Immature natural killer cell (primary cell): ENCODE measurements at regions not wholly inside any gene's neighbourhood (a gene's known extent, or its start where the extent isn't known, plus 50 kb on each side); places are given as distances from the start of the nearest gene placed in this dataset.

Experiments used
- DNase-seq, 3 donors: peaks; one replicate each; pipeline ENCODE4 v3.0.0; 2022; ENCODE audit warnings: mixed read lengths in 1 of 3
- H3K27ac Mint-ChIP-seq, 6 donors: one replicate each; pipeline ENCODE4 v1.8.0; 2020; ENCODE audit warnings: mixed read lengths in 6 of 6, mild to moderate bottlenecking in 5 of 6, inconsistent platforms in 4 of 6, moderate library complexity in 3 of 6
- H3K27me3 Mint-ChIP-seq, 3 donors: one replicate each; pipeline ENCODE4 v1.8.0; 2020 to 2021; ENCODE audit warnings: low read depth in 3 of 3, mild to moderate bottlenecking in 3 of 3, mixed read lengths in 3 of 3, moderate library complexity in 3 of 3, inconsistent platforms in 1 of 3
- H3K36me3 Mint-ChIP-seq, 3 donors: one replicate each; pipeline ENCODE4 v1.8.0; 2020; ENCODE audit warnings: mixed read lengths in 3 of 3, inconsistent platforms in 2 of 3, mild to moderate bottlenecking in 2 of 3
- H3K4me1 Mint-ChIP-seq, 2 donors: one replicate each; pipeline ENCODE4 v1.8.0; 2020; ENCODE audit warnings: inconsistent platforms in 2 of 2, mild to moderate bottlenecking in 2 of 2, mixed read lengths in 2 of 2, moderate library complexity in 1 of 2
- H3K4me3 Mint-ChIP-seq, 5 donors: one replicate each; pipeline ENCODE4 v1.8.0; 2020; ENCODE audit warnings: mild to moderate bottlenecking in 5 of 5, mixed read lengths in 5 of 5, inconsistent platforms in 3 of 5, moderate library complexity in 3 of 5
- H3K9me3 Mint-ChIP-seq, 6 donors: one replicate each; pipeline ENCODE4 v1.8.0; 2020; ENCODE audit warnings: mild to moderate bottlenecking in 6 of 6, mixed read lengths in 6 of 6, inconsistent platforms in 4 of 6, moderate library complexity in 3 of 6

- no peaks in the 10 kb centered on the region for H3K9me3 Mint-ChIP-seq
- no peak for DNase-seq
- H3K36me3 Mint-ChIP-seq = no peaks in the 10 kb centered on the region
- H3K4me3 Mint-ChIP-seq = no peak overlapping the region
- H3K4me1 Mint-ChIP-seq = peaks cover 28 to 50% of the 10 kb centered on the region in 2 donors
- H3K27me3 Mint-ChIP-seq = peaks cover 0 to 2% (median 2%) of the 10 kb centered on the region in 3 donors
- H3K27ac Mint-ChIP-seq = peak overlapping the region in 1 of 6 donors; percentile 30
Observed at GRCh38 chrX:63513825-63514568, 162.9 kb upstream of the SPIN4 start.

GRCh38 chrX:63511361-63511760 is 160.2 kb upstream of the SPIN4 start:
- no peaks in the 10 kb centered on the region for H3K36me3 Mint-ChIP-seq
- H3K4me3 Mint-ChIP-seq = no peak overlapping the region
- peaks cover 35 to 50% of the 10 kb centered on the region in 2 donors for H3K4me1 Mint-ChIP-seq
- H3K27me3 Mint-ChIP-seq = peaks cover 0 to 2% (median 2%) of the 10 kb centered on the region in 3 donors
- no peak for DNase-seq
- H3K9me3 Mint-ChIP-seq = no peaks in the 10 kb centered on the region
- peak overlapping the region in 1 of 6 donors; percentile 49 for H3K27ac Mint-ChIP-seq

GRCh38 chrX:63508668-63509067 is 157.5 kb upstream of the SPIN4 start:
- Mint-ChIP-seq H3K9me3 (no peaks in the 10 kb centered on the region), H3K27me3 (peaks cover 0 to 2% (median 0%) of the 10 kb centered on the region in 3 donors), H3K4me3 (no peak overlapping the region), H3K27ac (peak overlapping the region in 1 of 6 donors; percentile 21), H3K36me3 (no peaks in the 10 kb centered on the region), H3K4me1 (peaks cover 46 to 69% of the 10 kb centered on the region in 2 donors)
- DNase-seq = no peak

GRCh38 chrX:63506320-63506719 is 155.2 kb upstream of the SPIN4 start:
- no peaks in the 10 kb centered on the region for H3K36me3 Mint-ChIP-seq
- H3K27me3 Mint-ChIP-seq = peaks cover 0 to 2% (median 0%) of the 10 kb centered on the region in 3 donors
- H3K27ac Mint-ChIP-seq = peak overlapping the region in 3 of 6 donors; percentile 51 to 73 (median 66)
- peak in 2 of 3 donors; percentile 12 to 29 for DNase-seq
- H3K4me1 Mint-ChIP-seq = peaks cover 38 to 65% of the 10 kb centered on the region in 2 donors
- no peak overlapping the region for H3K4me3 Mint-ChIP-seq
- no peaks in the 10 kb centered on the region for H3K9me3 Mint-ChIP-seq

- no peak for DNase-seq
- Mint-ChIP-seq H3K4me3 (no peak overlapping the region), H3K36me3 (no peaks in the 10 kb centered on the region), H3K27me3 (peaks cover 0 to 2% (median 0%) of the 10 kb centered on the region in 3 donors), H3K27ac (peak overlapping the region in 1 of 6 donors; percentile 41), H3K4me1 (peaks cover 36 to 66% of the 10 kb centered on the region in 2 donors), H3K9me3 (no peaks in the 10 kb centered on the region)
Observed at GRCh38 chrX:63503541-63503940, 152.4 kb upstream of the SPIN4 start.

- Mint-ChIP-seq H3K36me3 (peaks cover 5 to 17% (median 10%) of the 10 kb centered on the region in 3 donors), H3K4me1 (peaks cover 23 to 57% of the 10 kb centered on the region in 2 donors), H3K27ac (peak overlapping the region in 1 of 6 donors; percentile 59), H3K4me3 (no peak overlapping the region), H3K27me3 (peaks cover 0 to 1% (median 0%) of the 10 kb centered on the region in 3 donors), H3K9me3 (peaks cover 0 to 5% (median 0%) of the 10 kb centered on the region in 6 donors)
- DNase-seq = no peak
Observed at GRCh38 chrX:63488546-63489373, 137.6 kb upstream of the SPIN4 start.

- Mint-ChIP-seq H3K27me3 (peaks cover 0 to 5% (median 3%) of the 10 kb centered on the region in 3 donors), H3K4me1 (peaks cover 7 to 8% of the 10 kb centered on the region in 2 donors), H3K9me3 (peaks cover 25 to 65% (median 38%) of the 10 kb centered on the region in 6 donors), H3K36me3 (peaks cover 24 to 51% (median 38%) of the 10 kb centered on the region in 3 donors), H3K27ac (no peak overlapping the region), H3K4me3 (no peak overlapping the region)
- DNase-seq = no peak
Observed at GRCh38 chrX:63475200-63475599, 124.1 kb upstream of the SPIN4 start.

- Mint-ChIP-seq H3K4me3 (no peak overlapping the region), H3K9me3 (peaks cover 32 to 76% (median 49%) of the 10 kb centered on the region in 6 donors), H3K27me3 (peaks cover 0 to 5% (median 0%) of the 10 kb centered on the region in 3 donors), H3K4me1 (no peaks in the 10 kb centered on the region), H3K36me3 (peaks cover 15 to 66% (median 31%) of the 10 kb centered on the region in 3 donors), H3K27ac (no peak overlapping the region)
- DNase-seq = no peak
Observed at GRCh38 chrX:63471004-63471403, 119.9 kb upstream of the SPIN4 start.

- H3K27me3 Mint-ChIP-seq = peaks cover 0 to 5% (median 0%) of the 10 kb centered on the region in 3 donors
- peaks cover 13 to 63% (median 26%) of the 10 kb centered on the region in 3 donors for H3K36me3 Mint-ChIP-seq
- peak overlapping the region in 1 of 6 donors; percentile 79 for H3K27ac Mint-ChIP-seq
- H3K4me3 Mint-ChIP-seq = no peak overlapping the region
- no peak for DNase-seq
- H3K9me3 Mint-ChIP-seq = peaks cover 27 to 71% (median 44%) of the 10 kb centered on the region in 6 donors
- H3K4me1 Mint-ChIP-seq = no peaks in the 10 kb centered on the region
Observed at GRCh38 chrX:63470506-63470905, 119.4 kb upstream of the SPIN4 start.

GRCh38 chrX:63466690-63467089 is 115.6 kb upstream of the SPIN4 start:
- Mint-ChIP-seq H3K4me1 (peaks cover 0 to 2% of the 10 kb centered on the region in 2 donors), H3K4me3 (no peak overlapping the region), H3K9me3 (peaks cover 16 to 39% (median 21%) of the 10 kb centered on the region in 6 donors), H3K27me3 (peaks cover 0 to 8% (median 0%) of the 10 kb centered on the region in 3 donors), H3K27ac (peak overlapping the region in 1 of 6 donors; percentile 25), H3K36me3 (peaks cover 10 to 50% (median 17%) of the 10 kb centered on the region in 3 donors)
- no peak for DNase-seq

- no peak overlapping the region for H3K4me3 Mint-ChIP-seq
- peaks cover 0 to 22% (median 14%) of the 10 kb centered on the region in 6 donors for H3K9me3 Mint-ChIP-seq
- H3K4me1 Mint-ChIP-seq = peaks cover 2 to 17% of the 10 kb centered on the region in 2 donors
- H3K27ac Mint-ChIP-seq = no peak overlapping the region
- no peak for DNase-seq
- H3K27me3 Mint-ChIP-seq = peaks cover 0 to 5% (median 0%) of the 10 kb centered on the region in 3 donors
- peaks cover 11 to 26% (median 19%) of the 10 kb centered on the region in 3 donors for H3K36me3 Mint-ChIP-seq
Observed at GRCh38 chrX:63458981-63459380, 107.8 kb upstream of the SPIN4 start.

GRCh38 chrX:63453571-63453970 is 102.4 kb upstream of the SPIN4 start:
- H3K4me3 Mint-ChIP-seq = no peak overlapping the region
- peaks cover 0 to 28% (median 20%) of the 10 kb centered on the region in 6 donors for H3K9me3 Mint-ChIP-seq
- peaks cover 2 to 4% (median 2%) of the 10 kb centered on the region in 3 donors for H3K27me3 Mint-ChIP-seq
- H3K27ac Mint-ChIP-seq = no peak overlapping the region
- DNase-seq = no peak
- peaks cover 30 to 52% (median 34%) of the 10 kb centered on the region in 3 donors for H3K36me3 Mint-ChIP-seq
- H3K4me1 Mint-ChIP-seq = peaks cover 0 to 17% of the 10 kb centered on the region in 2 donors

GRCh38 chrX:63441717-63442116 is 90.6 kb upstream of the SPIN4 start:
- Mint-ChIP-seq H3K4me3 (no peak overlapping the region), H3K36me3 (peaks cover 0 to 8% (median 0%) of the 10 kb centered on the region in 3 donors), H3K27me3 (peaks cover 0 to 2% (median 0%) of the 10 kb centered on the region in 3 donors), H3K9me3 (peaks cover 0 to 4% (median 0%) of the 10 kb centered on the region in 6 donors), H3K27ac (peak overlapping the region in 4 of 6 donors; percentile 52 to 83 (median 68)), H3K4me1 (peaks cover 42 to 77% of the 10 kb centered on the region in 2 donors)
- no peak for DNase-seq
